HG03108 (cell line): ENCODE measurements at regions not wholly inside any gene's neighbourhood (a gene's known extent, or its start where the extent isn't known, plus 50 kb on each side); places are given as distances from the start of the nearest gene placed in this dataset.

Experiments
- ATAC-seq: cut with Tn5 transposase; IDR thresholded peaks from one replicate; pipeline ENCODE4 v1.9.1; 2021; ENCODE audit warnings: moderate library complexity; ENCODE audit not compliant: unreplicated experiment

DNA sequence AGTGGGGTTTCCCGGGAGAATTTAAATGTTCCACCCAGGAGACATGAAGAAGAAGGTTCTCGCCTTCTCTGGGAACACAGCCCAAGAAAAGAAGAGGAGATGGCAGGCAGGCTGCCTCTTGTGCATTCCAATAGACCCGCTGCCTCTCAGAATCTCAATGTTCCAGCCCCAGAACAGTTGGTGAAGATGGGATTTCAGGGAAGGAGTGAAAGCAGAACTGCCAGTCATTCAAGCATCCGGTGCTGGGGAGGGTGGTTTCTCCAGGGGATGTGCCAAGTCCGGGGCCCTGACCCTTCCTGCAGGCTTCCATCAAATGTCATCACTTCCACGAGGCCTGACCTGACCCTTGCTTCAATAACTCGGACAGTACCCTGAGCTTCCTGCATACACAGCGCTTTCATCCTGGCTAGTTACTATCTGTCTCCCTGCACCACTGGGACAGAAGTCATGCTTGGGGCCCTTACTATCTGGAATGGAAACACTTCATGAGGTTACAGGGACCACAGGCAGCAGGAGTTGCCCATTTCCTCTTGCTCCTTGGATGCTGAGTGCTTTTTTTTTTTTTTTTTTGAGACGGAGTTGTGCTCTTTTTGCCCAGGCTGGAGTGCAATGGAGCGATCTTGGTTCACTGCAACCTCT is 386.6 kb upstream of the POU3F1 start:
- no peak for ATAC-seq

DNA sequence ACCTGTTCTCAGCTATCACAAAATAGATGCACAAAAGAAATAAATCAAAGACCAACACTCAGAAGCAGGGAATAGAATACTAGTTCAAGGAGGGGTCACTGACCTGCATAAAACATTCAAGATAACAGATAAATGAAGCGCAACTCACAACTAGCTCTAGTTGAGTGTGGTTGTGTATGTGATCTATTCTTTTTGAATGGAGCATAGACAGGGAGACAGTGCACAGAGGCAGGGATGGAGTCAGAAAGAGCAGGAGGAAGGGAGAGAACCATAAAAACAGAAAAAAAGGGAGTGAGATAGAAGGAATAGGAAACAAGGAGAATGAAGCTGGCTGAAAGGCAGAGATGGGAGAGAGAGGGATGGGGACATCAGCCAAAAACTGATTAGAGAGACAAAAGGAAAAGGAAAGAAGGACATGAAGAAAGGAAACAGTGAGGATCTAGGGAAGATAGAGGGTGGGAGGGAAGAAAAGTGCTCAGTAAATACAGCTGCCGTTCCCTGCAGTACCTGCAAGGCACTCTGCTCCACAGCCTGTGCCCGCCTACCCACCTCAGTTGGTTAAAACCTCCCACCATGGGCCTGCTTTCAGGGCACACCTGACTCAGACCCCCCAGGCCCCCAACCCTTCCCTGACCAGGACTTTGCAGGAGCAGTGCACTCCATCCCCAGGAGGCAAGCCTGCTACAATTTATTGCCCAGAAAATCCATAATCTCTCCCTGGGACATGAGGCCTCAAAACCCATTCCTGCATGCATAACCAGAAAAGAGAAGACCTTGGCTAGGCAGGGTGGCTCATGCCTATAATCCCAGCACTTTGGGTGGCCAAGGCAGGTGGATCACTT is 385.2 kb upstream of the POU3F1 start:
- no peak for ATAC-seq

DNA sequence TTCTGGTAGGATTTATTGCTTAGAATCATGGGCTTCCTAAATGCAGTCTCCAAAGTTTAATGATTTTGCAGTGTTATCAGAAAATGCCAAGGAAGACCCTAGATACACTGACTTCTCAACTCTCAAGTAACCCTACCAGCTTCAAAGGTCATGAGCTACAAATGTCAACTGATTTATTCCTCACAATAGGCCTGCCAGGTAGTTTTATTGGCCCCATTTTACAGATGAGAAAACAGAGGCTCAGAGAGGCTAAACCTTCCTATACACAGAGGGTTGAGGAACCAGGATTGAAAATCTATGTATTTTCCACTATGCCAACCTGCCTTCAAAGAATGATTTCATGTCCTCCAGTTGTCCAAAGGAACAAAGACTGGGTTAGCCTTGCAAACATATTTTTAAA is 384.4 kb upstream of the POU3F1 start:
- no peak for ATAC-seq

DNA sequence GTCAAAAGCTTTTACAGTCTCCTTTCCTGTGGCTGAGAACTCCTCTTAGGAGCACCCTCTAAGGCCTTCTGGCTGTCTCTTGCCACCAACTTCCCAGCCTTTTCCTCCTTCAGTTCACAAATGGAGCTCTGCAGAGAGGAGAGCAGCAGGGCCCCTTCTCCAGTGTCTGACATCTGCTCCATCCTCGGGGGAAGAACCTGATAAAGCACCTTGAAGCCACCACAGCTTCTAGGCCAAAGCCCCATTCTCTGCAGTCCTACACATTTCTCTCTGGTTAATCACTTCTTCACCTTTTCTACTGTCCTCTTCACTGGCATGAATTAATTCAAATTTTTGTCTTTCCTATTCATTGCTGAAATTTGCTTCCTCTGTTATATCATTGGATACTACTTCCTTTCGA is 378.1 kb upstream of the POU3F1 start:
- no peak for ATAC-seq

DNA sequence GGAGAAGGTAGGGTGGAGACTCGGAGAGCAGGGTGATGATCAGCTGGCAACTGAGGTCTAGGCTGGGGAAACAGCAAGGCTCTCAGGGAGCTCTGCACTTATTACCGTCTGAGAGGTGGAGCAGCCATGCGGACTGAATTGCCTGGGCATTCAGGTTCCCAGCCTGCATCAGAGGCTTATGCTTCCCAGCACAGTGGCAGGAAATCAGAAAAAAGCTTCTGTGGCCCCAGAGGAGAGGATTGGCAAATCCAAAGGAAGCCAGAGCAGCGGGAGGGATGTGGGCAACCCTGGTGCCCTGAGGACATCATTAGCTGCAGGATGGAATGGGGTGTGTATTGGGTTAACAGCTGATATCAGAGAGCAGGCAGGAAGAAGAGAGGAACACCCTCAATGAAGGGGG is 374.1 kb upstream of the POU3F1 start:
- ATAC-seq: no peak

DNA sequence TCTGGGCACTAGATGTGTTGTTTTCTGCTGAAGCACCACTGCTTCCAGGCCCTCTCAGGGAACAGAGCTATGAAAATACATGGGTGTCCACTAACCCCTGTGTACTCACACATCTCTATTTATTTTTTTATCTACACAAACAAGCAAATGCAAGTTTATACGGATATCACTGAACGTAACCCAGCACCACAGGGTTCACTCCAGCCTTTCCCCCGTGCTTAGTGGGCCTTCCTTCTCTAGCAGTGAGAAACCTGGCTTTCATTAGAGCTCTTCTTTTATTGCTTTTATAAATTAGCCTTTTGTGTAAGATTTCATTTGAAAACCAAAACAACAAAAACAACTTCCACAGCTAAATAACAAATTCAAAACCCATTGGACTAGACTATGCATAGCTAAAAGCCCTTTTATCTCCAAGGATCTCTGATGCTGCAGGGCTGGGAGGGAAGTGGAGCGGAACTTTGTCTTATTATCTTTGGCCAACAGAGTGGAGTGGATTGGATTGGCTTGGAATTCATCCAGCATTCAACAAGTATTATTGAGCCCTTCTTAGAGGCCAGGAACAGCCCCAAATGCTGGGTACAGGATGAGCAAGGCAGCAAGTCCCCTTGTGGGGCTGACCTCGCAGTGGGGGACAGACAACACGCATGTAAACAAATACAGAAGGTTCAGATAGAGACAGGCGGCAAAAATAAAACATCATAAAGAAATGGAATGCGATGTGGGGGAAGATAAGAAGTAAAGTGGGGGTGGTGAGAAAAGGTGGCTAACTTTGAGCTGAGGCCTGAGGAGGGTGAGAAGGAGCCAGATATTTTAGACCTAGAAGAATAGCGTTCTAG is 371.8 kb upstream of the POU3F1 start:
- ATAC-seq: no peak

DNA sequence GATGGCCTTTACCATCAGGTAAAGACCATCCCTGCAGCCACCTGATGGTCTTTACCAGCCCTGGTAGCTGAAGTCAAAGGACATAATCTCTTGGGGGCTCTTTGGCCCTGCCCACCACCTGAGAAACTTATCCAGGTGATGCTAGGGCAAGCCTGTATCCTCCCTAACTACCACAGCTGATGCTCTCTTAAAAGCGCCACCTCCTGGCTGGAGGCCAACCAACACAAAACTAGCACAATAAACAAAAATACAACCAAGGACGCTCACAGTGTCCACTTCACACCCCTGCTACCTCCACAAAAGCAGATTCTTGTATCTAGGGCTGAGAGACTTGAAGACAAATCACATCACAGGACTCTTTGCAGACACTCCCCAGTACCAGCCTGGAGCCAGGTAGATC is 357.1 kb upstream of the POU3F1 start:
- no peak for ATAC-seq

DNA sequence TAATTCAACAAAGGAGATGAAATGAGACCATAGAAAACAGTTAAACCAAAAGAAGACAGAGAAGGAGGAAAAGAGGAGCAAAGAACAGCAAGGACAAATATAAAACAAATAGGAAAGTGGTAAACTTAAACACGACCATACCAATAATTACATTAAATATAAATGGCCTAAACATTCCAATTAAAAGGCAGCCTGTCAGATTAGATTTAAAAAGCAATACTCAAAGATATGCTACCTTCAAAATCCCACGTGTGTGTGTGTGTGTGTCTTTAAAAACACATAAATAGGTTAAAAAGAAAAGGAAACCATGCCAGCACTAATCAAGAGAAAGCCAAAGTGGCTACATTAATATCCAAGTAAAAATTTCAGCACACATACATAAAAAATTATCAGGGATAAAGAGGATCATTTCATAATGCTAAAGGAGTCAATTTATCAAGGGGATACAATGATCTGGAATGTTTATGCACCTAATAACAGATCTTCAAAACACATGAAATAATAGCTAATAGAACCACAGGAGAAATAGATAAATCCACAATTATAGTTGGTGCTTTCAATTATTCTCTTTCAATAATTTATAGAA is 355.7 kb upstream of the POU3F1 start:
- ATAC-seq: no peak

DNA sequence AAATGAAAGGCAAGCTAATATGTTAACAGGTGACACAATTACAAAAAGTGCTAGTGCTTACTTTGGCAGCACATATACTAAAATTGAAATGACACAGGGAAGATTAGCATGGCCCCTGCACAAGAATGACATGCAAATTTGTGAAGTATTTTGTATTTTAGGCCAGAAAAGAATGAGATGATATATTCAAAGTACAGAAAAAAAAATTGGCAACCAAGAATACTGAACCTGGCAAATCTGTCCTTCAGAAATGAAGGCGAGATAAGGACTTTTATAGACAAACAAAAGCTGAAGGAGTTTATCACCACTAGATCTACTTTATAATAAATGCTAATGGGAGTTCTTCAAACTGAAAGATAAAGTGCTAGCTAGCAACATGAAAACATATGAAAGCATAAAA is 350.0 kb upstream of the POU3F1 start:
- no peak for ATAC-seq

DNA sequence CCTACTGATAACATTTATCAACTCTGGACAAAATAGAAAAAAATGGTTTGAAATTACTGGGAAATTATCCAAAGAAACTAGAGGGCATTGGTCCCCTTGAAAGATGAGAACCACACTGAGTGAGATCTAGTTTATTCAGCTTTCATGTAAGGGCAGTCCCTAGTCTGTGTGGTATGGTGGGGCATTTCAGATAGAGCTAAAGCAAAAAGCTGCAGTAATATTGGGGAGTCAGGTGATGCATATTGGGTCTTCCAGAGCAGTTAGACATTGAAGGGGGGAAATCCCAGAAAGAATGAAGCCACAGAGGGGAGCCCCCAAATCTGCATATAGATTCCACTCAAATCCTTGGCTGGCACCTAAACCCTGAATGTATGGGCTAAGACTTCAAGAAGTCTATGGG is 347.7 kb upstream of the POU3F1 start:
- no peak for ATAC-seq

DNA sequence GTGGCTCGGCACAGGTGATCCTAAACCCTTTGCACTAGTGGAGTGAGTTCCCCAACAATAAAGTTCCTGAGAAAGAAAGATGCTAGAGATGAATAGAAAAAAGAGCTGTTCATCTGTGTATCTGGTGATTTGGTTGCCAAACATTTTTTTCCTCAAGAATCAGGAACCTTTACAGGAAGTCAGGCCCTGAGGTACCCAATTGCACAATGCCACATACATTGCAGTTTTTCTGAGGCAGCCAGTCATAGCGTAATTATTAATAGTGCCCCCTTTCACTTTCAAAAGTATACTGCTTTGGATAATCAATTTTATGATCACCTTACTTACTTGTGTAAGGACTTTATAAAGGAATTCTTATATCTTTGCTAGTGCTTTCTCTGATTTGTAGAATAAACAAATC is 346.3 kb upstream of the POU3F1 start:
- no peak for ATAC-seq

DNA sequence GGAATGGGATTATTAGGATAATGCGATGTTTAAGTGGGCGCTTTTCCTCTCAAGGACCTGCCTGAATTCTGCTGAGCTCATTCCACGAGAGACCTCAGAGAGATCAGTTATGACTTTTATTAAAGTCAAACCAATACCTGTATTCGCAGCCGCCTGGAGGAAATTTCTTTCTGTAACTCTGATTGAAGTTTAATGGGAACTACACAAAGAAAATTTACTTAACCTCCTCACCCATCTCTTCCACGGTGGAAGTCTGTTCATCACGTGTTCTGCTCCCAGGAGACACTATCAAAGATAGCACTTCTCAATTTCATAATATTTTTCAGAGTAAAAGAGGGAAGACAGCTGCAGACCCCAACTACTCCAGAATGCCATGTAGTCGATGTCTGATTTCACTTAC is 334.7 kb upstream of the POU3F1 start:
- ATAC-seq: no peak

DNA sequence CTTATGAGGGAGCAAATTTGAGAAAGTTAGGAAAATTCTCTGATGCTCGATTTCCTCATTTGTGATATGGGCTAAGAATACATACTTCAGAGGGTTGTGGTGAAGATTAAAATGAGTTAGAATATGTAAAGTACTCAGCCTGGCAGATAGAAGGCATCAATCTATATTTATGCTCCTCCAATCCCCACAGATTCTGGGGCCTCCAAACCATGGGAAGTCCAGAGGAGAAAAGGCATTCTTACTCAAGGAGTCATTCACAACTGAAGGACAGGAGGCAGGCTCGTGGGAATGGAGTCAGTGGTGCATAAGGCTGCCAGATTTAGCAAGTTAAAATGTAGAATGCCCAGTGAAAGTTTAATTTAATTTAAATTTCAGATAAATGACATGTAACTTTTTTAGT is 330.0 kb upstream of the POU3F1 start:
- ATAC-seq: no peak

DNA sequence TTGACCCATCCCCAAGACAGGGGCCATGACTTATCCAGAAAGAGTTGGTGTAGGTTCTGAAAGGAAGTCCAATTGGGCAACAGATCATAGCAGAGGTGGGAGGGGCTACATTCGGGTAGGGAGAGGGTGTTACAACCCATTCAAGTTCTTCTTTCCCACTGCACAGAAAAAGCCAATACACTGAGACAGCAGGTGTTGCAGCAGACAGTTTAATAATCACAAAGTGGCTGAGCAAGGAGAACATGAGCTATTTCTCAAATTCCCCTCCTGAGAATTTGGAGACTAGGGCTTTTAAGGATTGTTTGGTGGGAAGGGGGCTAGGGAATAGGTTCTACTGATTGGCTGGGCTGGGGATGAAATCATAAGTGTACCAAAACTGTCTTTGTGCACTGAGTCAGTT is 328.4 kb upstream of the POU3F1 start:
- no peak for ATAC-seq

DNA sequence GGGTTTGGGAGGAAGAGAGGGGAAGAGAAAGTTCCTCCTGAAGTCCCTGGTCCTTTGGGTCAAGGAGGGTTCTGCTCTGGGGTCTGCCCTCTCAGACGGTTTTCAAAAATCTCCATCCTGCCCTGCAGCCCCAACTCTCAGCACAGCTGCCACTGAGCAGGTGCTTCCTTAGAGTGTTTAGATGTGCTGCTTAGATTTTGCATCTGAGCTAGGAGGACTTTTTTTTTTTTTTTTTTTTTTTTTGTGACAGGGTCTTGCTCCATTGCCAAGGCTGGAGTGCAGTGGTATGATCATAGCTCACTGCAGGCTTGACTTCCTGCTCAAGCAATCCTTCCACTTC is 324.9 kb upstream of the POU3F1 start:
- ATAC-seq: no peak

DNA sequence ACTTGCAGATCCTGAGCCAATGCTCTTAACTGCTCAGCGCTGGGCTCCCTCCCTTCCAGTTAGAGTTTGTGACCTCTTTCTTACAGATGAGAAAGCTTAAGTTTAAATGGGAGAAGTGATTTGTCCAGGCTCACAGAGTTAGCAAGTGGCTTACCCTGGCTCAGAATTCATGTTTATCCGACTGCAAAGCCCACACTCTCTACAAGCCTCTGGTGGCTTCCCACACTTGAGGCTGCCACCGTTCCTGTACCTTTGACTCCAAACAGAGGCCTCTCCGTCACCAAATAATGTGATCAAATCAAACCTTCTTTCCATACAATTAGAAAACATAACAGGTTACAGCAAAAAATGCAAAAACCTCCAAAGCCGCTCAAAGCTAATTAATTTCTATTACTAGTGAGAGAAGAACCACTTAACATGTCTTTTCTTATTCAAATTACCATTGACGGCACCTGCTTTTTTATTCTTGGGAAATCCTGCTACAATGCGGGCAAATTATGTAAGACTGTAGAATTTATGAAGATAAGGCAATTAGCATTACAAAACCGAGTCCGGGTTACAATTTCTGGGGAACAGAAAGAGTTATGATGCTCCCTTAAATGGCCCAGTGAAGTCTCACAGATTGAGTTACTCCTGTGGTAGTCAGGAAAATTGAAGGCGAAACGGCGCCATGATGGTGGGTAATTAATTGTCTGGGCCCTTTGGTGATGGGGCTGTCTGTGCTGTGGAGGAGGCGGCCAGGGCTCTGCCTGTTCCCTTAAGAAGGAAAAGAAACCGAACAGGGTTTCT is 324.3 kb upstream of the POU3F1 start:
- no peak for ATAC-seq

DNA sequence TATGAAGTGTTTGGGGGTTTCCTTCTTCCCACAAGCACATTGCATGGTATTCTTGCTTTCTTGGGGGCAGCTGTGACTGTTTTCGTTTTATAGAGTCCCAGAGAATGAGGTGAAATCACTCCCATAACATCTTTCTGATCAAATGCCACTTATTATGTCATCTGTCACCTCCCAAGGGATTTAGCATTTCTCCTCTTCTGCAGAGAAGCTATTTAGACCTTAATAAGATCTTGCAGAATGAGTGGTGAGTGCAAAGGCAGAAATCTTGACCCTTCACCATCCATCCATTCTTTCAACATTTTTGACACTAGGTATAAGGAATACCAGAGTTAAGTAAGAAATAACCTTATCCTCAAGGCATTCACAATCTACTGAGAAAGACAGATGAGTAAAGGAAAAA is 318.6 kb upstream of the POU3F1 start:
- ATAC-seq: no peak

DNA sequence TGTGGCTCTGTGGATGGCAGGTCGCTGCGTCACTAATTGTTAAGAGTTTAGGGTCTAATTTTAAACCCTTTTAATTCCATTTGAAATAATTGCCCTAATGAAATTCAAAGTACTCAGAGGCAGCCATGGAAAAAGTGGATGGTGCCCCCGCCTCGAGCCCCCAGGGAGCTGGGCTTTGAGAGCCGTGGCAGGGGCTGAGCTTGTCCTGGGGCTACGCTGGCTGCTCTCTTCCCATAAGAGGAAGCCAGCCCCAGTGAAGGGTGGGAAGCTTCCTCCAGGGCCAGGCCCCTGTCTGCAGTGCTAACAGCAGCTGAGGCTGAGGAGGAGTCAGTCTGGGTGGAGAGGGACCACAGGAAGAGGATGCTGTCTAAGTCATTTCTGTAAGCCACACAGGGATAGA is 315.0 kb upstream of the POU3F1 start:
- no peak for ATAC-seq

DNA sequence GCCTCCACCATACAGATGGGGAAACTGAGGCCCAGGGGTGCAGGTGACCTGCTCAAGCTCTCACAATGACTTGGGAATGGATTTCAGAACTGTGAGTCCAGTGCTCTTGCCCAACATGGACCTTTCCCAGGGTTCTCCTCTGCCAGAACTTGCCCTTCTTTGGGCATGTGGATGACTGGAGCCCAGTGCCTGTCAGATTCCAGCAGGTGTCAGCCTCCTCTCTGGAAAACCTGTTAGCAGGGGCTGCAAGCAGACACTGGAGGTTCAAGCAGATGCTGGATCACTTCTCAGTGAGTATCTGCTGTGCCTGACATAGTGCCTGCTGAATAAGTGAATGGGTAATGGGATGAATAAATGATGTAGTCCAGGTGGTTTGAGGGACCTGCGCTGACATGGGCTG is 314.2 kb upstream of the POU3F1 start:
- no peak for ATAC-seq

DNA sequence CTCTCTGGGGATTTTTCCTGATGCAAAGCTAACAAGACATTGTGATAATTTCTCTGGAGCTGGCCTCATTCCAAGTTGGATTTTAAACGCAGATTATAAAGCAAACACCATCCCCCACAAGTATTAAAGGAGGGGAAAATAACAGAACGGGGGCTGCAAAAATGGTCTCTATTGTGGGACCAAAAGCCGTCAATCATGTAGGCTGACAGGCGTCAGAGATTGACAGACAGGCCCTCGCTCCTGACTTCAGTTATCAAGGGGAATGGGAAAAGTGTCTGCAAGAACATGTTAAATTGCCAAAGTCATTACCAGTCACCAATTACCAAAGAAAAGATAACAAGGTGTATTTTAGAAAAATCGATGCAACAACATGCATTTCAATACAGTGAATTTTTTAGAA is 307.4 kb upstream of the POU3F1 start:
- ATAC-seq: no peak

DNA sequence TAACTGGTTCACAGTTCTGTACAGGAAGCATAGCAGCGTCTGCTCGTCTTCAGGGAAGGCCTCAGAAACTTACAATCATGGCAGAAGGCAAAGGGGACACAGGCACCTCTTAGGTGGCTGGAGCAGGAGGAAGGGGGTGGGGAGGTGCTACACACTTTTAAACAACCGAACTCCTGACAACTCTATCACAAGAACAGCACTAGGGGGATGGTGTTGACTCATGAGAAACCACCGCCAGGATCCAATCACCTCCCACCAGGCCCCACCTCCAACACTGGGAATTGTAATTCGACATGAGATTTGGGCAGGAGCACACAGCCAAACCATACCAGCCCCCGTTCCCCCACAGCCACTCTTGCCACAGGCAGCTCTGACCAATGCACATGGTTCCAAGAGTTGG is 306.3 kb upstream of the POU3F1 start:
- ATAC-seq: no peak
